HepG2 (cell line): ENCODE measurements at regions not wholly inside any gene's neighbourhood (a gene's known extent, or its start where the extent isn't known, plus 50 kb on each side); places are given as distances from the start of the nearest gene placed in this dataset.

Experiments
- ATAC-seq: fragments of 200-7000 bp; cut with Tn5 transposase; 3 replicates; pipeline ENCODE4 v1.9.1; 2020; ENCODE audit warnings: mild to moderate bottlenecking, moderate library complexity
- BruUV-seq: library from RNA; stranded (reverse); fragments of 400-500 nt; replicated peaks from 2 replicates; lab custom pipeline; 2021; lab: Mats Ljungman, UMichigan
- CTCF ChIA-PET: fragments of 300-600 bp; formaldehyde crosslinking; extraction: SDS; loops from one replicate; lab custom pipeline; 2021; ENCODE audit warnings: low total read pairs, inconsistent platforms, low intra/inter-chr PET ratio; lab: Yijun Ruan, JAX
- POLR2A ChIA-PET: fragments of 350-600 bp; sonication (Branson Sonifier 250); formaldehyde crosslinking; loops from one replicate; lab custom pipeline; 2020; ENCODE audit warnings: antibody characterized with exemption, inconsistent platforms; lab: Yijun Ruan, JAX
- DNase-seq: peaks from one replicate; pipeline ENCODE4 v3.0.0-alpha.2; 2015; ENCODE audit warnings: low spot score
- FAIRE-seq: peaks from 3 replicates; lab custom pipeline; 2011; peaks lifted over from hg19 to GRCh38; lab: Jason Lieb, UNC
- H2AFZ ChIP-seq: one replicate; pipeline ENCODE4 v1.6.1; 2011; ENCODE audit warnings: low read length, inconsistent platforms
- H3K27ac ChIP-seq: fragments of 300-600 bp; 3 replicates; pipeline ENCODE4 v1.8.0; 2011; ENCODE audit warnings: mixed run types, mild to moderate bottlenecking, mixed read lengths, low read length, inconsistent platforms; ENCODE audit not compliant: insufficient read depth; ENCODE audit errors: extremely low read length
- H3K27me3 ChIP-seq, 2 experiments: fragments of 200-600 bp in 1 of 2; 2 replicates in 1 of 2; 3 replicates in 1 of 2; pipeline versions ENCODE4 v1.6.0 to v1.8.0; 2011; ENCODE audit warnings: low read length in 2 of 2, mild to moderate bottlenecking in 2 of 2, moderate library complexity in 2 of 2, inconsistent platforms in 1 of 2; ENCODE audit not compliant: insufficient read depth in 2 of 2, control insufficient read depth in 1 of 2
- H3K36me3 ChIP-seq, 2 experiments: fragments of 200-600 bp in 1 of 2; replicated peaks in 1 of 2; 2 replicates in 1 of 2; 3 replicates in 1 of 2; pipeline versions ENCODE4 v1.5.1 to v1.8.0; 2011; ENCODE audit warnings: low read length in 2 of 2, inconsistent platforms in 1 of 2; ENCODE audit not compliant: insufficient read depth in 2 of 2, control insufficient read depth in 1 of 2
- H3K4me1 ChIP-seq: 2 replicates; pipeline ENCODE4 v1.5.1; 2012; ENCODE audit warnings: low read length, inconsistent platforms; ENCODE audit not compliant: insufficient read depth
- H3K4me2 ChIP-seq: 2 replicates; pipeline ENCODE4 v1.6.0; 2011; ENCODE audit warnings: low read depth, low read length, inconsistent platforms
- H3K4me3 ChIP-seq, 3 experiments: fragments of 200-600 bp in 1 of 3; sonication (generic), shearing (Covaris generic) in 1 of 3; replicated peaks in 1 of 3; 2 replicates each; pipeline ENCODE4 v1.5.1; 2011 to 2016; ENCODE audit warnings: low read length in 3 of 3, inconsistent platforms in 2 of 3, low read depth in 2 of 3, mild to moderate bottlenecking in 2 of 3, control low read depth in 1 of 3, mixed read lengths in 1 of 3; ENCODE audit not compliant: insufficient read depth in 1 of 3
- H3K79me2 ChIP-seq: one replicate; pipeline ENCODE4 v1.6.1; 2011; ENCODE audit warnings: low read length, inconsistent platforms; ENCODE audit not compliant: insufficient read depth
- H3K9ac ChIP-seq: 2 replicates; pipeline ENCODE4 v1.6.0; 2011; ENCODE audit warnings: mild to moderate bottlenecking, low read depth, low read length, inconsistent platforms; ENCODE audit not compliant: insufficient read depth
- H3K9me3 ChIP-seq: 2 replicates; pipeline ENCODE4 v1.5.1; 2012; ENCODE audit warnings: mild to moderate bottlenecking, low read length
- H4K20me1 ChIP-seq: 2 replicates; pipeline ENCODE4 v1.6.0; 2011; ENCODE audit warnings: inconsistent platforms, mild to moderate bottlenecking, low read length, moderate library complexity; ENCODE audit not compliant: insufficient read depth
- FOXJ3 ChIP-seq: sonication (generic); formaldehyde crosslinking; IDR thresholded peaks from 2 replicates; pipeline ENCODE4 v1.4.0; 2020; ENCODE audit warnings: missing genetic modification reagents, mild to moderate bottlenecking, borderline replicate concordance
- GABPA ChIP-seq, 2 experiments: IDR thresholded peaks; 2 replicates each; pipeline ENCODE4 v1.6.1; 2011 to 2016; ENCODE audit warnings: low read depth in 2 of 2, low read length in 1 of 2, missing biosample characterization in 1 of 2, missing genetic modification characterization in 1 of 2
- MXI1 ChIP-seq: IDR thresholded peaks from 3 replicates; pipeline ENCODE4 v1.6.1; 2012; ENCODE audit warnings: low read depth, low read length, inconsistent platforms, borderline replicate concordance
- PHF5A ChIP-seq: IDR thresholded peaks from one replicate; pipeline ENCODE4 v1.6.1; 2018; ENCODE audit warnings: low read depth, missing genetic modification reagents; ENCODE audit not compliant: unreplicated experiment
- ZNF792 ChIP-seq: IDR thresholded peaks from 2 replicates; pipeline ENCODE4 v1.6.1; 2016
- ZNF891 ChIP-seq: sonication (generic); formaldehyde crosslinking; IDR thresholded peaks from 2 replicates; pipeline ENCODE4 v1.5.0; 2020; ENCODE audit warnings: mild to moderate bottlenecking, missing genetic modification reagents
- WGBS: methylation state at CpG from one replicate; pipeline ENCODE4 v1.1.6; 2017; ENCODE audit warnings: low lambda C conversion rate; 5-methylcytosine and 5-hydroxymethylcytosine counted together
- in situ Hi-C: cut with HindIII; loops from 2 replicates; pipeline ENCODE4 v1.10.0; 2017; ENCODE audit warnings: low pct_unique_long_range_greater_than_20kb; ENCODE audit not compliant: extremely low pct_ligation_motif_present
- intact Hi-C: fragments of 100-400 bp; cut with micrococcal nuclease; formaldehyde crosslinking; loops from one replicate; pipeline ENCODE4 v1.10.0; 2022; ENCODE audit not compliant: unreplicated experiment
- TF ChIP-seq, protein P1 (sequence below): sonication (generic); formaldehyde crosslinking; IDR thresholded peaks from 2 replicates; pipeline ENCODE4 v1.8.0; 2023; ENCODE audit warnings: mild to moderate bottlenecking, missing genetic modification reagents

DNA sequence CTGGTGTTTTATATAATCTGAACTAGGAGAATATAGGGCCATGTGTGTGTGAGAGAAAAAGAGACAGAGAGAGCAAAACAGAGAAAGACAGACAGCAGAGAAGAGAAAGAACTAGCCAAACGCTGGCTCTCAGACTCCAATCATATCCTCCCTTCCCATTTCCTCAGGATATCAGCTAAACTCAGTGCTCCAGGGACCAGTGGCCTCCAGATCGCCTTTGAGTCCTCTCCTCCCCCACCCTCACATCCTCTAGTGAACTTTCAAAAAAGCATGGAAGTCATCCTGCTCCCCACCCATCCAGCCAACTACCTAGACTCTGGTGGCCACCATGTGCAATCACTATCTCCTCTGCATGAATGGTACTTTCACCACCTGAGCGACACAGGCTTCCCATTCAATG lies 386.1 kb upstream of the NPVF start:
- BruUV-seq, result no TSS peak
- in situ Hi-C loops (no loop called here), intact Hi-C loops (no loop called here)
- ChIA-PET POLR2A (no interaction called here), CTCF (no interaction called here)
- FAIRE-seq, result no peak
- no peak for ATAC-seq
- Histone ChIP-seq H3K36me3 (no peaks in the 10 kb centered on the region), H3K27me3 (no peaks in the 10 kb centered on the region), H3K9ac (no peak overlapping the region), H3K9me3 (no peaks in the 10 kb centered on the region), H3K79me2 (no peaks in the 10 kb centered on the region), H3K4me2 (no peak overlapping the region), H4K20me1 (no peaks in the 10 kb centered on the region), H3K4me3 (no peak overlapping the region), H3K27ac (no peak overlapping the region), H2AFZ (no peak overlapping the region), H3K4me1 (no peaks in the 10 kb centered on the region)
- no peak for TF ChIP-seq MXI1
- no peak for TF ChIP-seq GABPA (IDR thresholded peaks at IDR 0.05; ENCODE audit: low read depth, low read length)
- no peak for TF ChIP-seq GABPA (CRISPR knock-in tag; IDR thresholded peaks at IDR 0.05; ENCODE audit: low read depth)
- TF ChIP-seq FOXJ3 (CRISPR knock-in tag), result no peak
- TF ChIP-seq, protein P1, sequence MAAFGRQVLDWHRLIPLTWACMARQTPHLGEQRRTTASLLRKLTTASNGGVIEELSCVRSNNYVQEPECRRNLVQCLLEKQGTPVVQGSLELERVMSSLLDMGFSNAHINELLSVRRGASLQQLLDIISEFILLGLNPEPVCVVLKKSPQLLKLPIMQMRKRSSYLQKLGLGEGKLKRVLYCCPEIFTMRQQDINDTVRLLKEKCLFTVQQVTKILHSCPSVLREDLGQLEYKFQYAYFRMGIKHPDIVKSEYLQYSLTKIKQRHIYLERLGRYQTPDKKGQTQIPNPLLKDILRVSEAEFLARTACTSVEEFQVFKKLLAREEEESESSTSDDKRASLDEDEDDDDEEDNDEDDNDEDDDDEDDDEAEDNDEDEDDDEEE (CRISPR knock-in tag), result no peak
- TF ChIP-seq ZNF792 (CRISPR knock-in tag), result no peak
- WGBS, result 2% methylated on average over 3 of the region's 3 CpGs
- DNase-seq, result no peak

DNA sequence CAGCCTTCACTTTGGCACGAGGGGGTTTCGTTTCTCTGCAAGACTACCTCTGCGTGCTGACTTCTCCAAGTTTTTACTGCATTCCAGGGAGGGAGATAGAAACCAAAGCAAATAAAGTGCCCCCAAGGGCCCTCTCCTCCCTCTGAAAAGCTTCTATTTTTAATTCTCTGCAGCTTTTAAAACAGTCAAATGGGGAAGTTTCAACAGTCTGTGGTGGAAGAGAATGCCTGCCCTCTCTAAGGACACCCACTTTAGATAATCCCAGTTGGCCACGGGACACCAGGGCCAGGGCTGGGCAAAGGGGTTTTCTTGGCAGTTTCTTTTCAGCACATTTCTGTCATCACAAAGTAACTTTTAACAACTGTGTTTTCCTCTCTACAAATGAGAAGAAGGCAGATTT lies 386.7 kb upstream of the NPVF start:
- POLR2A ChIA-PET, result no interaction called here
- no peak for ATAC-seq
- H3K27ac ChIP-seq, result no peak overlapping the region
- no peak overlapping the region for H3K4me2 ChIP-seq
- BruUV-seq, result no TSS peak
- no peaks in the 10 kb centered on the region for H3K79me2 ChIP-seq
- H3K4me3 ChIP-seq, result no peak overlapping the region
- no peak for FAIRE-seq
- no peak overlapping the region for H2AFZ ChIP-seq
- DNase-seq, result no peak
- CTCF ChIA-PET, result no interaction called here
- TF ChIP-seq PHF5A, result no peak
- TF ChIP-seq ZNF891 (CRISPR knock-in tag), result no peak
- no peak overlapping the region for H3K9ac ChIP-seq
- intact Hi-C loops (no loop called here), in situ Hi-C loops (no loop called here)
- no peaks in the 10 kb centered on the region for H3K36me3 ChIP-seq
- H4K20me1 ChIP-seq, result no peaks in the 10 kb centered on the region
- 2% methylated on average over 4 of the region's 4 CpGs for WGBS
- no peaks in the 10 kb centered on the region for H3K9me3 ChIP-seq
- H3K4me1 ChIP-seq, result no peaks in the 10 kb centered on the region
- H3K27me3 ChIP-seq, result no peaks in the 10 kb centered on the region
